ENCODE measurements at regions not wholly inside any gene's neighbourhood (a gene's known extent, or its start where the extent isn't known, plus 50 kb on each side); places are given as distances from the start of the nearest gene placed in this dataset.
A peak's percentile ranks its signal among the peaks of the same experiment; 100 is the strongest.
"Not testable (repeated sequence)": the region's sequence is repeated elsewhere in the genome, so short reads cannot be mapped to it uniquely, and the experiment has no call there.

DNA sequence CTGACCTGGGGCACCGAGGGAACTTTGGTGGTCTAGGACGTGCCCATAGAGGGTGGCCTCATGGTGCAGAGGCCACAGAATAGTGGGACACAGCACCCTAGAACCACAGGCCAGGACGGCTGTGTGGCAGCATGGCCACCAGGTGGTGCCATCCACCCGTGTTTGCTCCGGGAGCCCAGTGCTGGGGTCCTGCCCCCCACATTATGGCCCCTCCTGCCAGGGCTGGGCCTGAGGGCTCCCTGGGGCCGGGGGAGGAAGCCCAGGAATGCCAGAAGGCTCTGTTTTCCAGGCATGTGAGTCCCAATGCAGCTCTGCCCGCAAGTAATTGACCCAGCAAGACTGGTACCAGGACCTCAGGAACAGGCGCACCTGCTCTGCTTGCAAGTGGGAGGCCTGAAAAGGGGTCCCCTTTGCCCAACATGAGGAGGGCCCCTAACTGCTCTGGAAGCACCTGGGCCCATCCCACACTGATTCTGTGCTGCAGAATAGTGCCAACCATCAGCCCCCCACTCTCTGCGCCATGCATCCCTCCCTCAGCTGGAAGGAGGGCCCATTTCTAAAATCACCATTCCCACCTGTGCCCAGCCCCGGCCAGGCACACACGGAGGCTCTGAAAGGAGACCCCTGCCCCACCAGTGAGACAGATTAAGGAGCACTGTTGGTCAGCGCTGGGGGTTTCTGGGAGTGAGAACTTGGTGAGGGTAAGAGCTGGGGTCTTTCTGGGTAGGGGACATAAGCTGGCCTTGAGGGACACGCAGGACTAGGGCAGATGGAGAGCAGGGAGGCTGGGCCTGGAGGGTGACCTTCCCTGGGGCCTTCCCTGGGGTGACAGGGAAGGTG, 174.4 kb downstream of the TBC1D2B start:
- H2BK15ac ChIP-seq (ENCODE audit: low read length); H3K14ac ChIP-seq (ENCODE audit: insufficient read length); H2AFZ ChIP-seq (ENCODE audit: low read length); H2BK5ac ChIP-seq (ENCODE audit: low read depth, low read length); H2BK20ac ChIP-seq (ENCODE audit: low read length); H3K79me1 ChIP-seq (ENCODE audit: low read depth, low read length); H3K4me3 ChIP-seq (ENCODE audit: extremely low read depth in 1 of 4, insufficient read depth in 2 of 4, low read depth in 3 of 4, low read length in 4 of 4); H4K8ac ChIP-seq (ENCODE audit: extremely low read depth, insufficient read depth, low read length); H4K5ac ChIP-seq (ENCODE audit: insufficient read length, low read depth, low read length); H3K4ac ChIP-seq (replicated peaks; ENCODE audit: insufficient read length, low read depth, low read length); H3K23me2 ChIP-seq (ENCODE audit: low read depth, low read length); H2BK12ac ChIP-seq (ENCODE audit: low read depth, low read length); H3K27ac ChIP-seq (ENCODE audit: low read depth, low read length); H2BK120ac ChIP-seq (replicated peaks; ENCODE audit: low read depth, low read length); H3K79me2 ChIP-seq (ENCODE audit: control insufficient read depth in 1 of 2, insufficient read depth in 2 of 2, low read length in 2 of 2); H3K56ac ChIP-seq (replicated peaks; ENCODE audit: insufficient read length, low read depth, low read length); FAIRE-seq; H3K4me1 ChIP-seq (replicated peaks in 1 of 4; ENCODE audit: control insufficient read depth in 3 of 4, insufficient read depth in 4 of 4, low read length in 3 of 4); H3K9ac ChIP-seq (replicated peaks in 1 of 4; ENCODE audit: extremely low read depth in 1 of 4, low read depth in 3 of 4, low read length in 3 of 4); H4K20me1 ChIP-seq (replicated peaks in 1 of 2; ENCODE audit: control insufficient read depth in 1 of 2, insufficient read depth in 2 of 2, low read length in 2 of 2); H4K91ac ChIP-seq (replicated peaks; ENCODE audit: insufficient read length, low read length); POLR2A ChIA-PET (ENCODE audit: partially characterized antibody); H3K36me3 ChIP-seq (ENCODE audit: control insufficient read depth in 2 of 4, insufficient read depth in 4 of 4, low read length in 3 of 4); H2AK5ac ChIP-seq (ENCODE audit: low read depth, low read length); H3K27me3 ChIP-seq (replicated peaks in 1 of 4; ENCODE audit: control insufficient read depth in 3 of 4, extremely low read depth in 1 of 4, insufficient read depth in 3 of 4, low read length in 3 of 4); H3K18ac ChIP-seq (ENCODE audit: extremely low read depth, low read length); H3K4me2 ChIP-seq (ENCODE audit: insufficient read depth in 1 of 2, low read depth in 2 of 2, low read length in 2 of 2); H3K9me3 ChIP-seq (ENCODE audit: insufficient read depth in 2 of 2, low read depth in 1 of 2, low read length in 1 of 2); H3K23ac ChIP-seq (ENCODE audit: insufficient read length): not testable (repeated sequence)
- DNase-seq (ENCODE audit: low read depth in 1 of 2, low spot score in 2 of 2), result peak in 1 of 2 experiments; percentile 90
- TF ChIP-seq, protein P1, sequence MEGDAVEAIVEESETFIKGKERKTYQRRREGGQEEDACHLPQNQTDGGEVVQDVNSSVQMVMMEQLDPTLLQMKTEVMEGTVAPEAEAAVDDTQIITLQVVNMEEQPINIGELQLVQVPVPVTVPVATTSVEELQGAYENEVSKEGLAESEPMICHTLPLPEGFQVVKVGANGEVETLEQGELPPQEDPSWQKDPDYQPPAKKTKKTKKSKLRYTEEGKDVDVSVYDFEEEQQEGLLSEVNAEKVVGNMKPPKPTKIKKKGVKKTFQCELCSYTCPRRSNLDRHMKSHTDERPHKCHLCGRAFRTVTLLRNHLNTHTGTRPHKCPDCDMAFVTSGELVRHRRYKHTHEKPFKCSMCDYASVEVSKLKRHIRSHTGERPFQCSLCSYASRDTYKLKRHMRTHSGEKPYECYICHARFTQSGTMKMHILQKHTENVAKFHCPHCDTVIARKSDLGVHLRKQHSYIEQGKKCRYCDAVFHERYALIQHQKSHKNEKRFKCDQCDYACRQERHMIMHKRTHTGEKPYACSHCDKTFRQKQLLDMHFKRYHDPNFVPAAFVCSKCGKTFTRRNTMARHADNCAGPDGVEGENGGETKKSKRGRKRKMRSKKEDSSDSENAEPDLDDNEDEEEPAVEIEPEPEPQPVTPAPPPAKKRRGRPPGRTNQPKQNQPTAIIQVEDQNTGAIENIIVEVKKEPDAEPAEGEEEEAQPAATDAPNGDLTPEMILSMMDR (IDR thresholded peaks at IDR 0.05; ENCODE audit: control extremely low read depth in 1 of 3, insufficient read depth in 1 of 3, low read depth in 1 of 3, low read length in 3 of 3), result peak; percentile 84 to 97 (median 88)
- TF ChIP-seq YY1 (IDR thresholded peaks at IDR 0.05; ENCODE audit: low read depth, low read length) (0 out of 2 replicates have a peak, but pooled peaks have one; percentile 8), EGR1 (IDR thresholded peaks at IDR 0.05; ENCODE audit: borderline replicate concordance, low read depth, low read length) (peak; percentile 72), RAD21 (IDR thresholded peaks at IDR 0.05 in 1 of 2, conservative IDR thresholded peaks at IDR 0.05 in 1 of 2; ENCODE audit: low read depth in 2 of 2, low read length in 2 of 2) (peak; percentile 88 to 89)
- 51% methylated on average over 13 of the region's 13 CpGs; no CpG with 5 or more reads in 1 of the 2 experiments for WGBS, 2 experiments (ENCODE audit: extremely low coverage in 1 of 2, insufficient coverage in 1 of 2, insufficient read length in 1 of 2, insufficient replicate concordance in 2 of 2, low coverage in 1 of 2, low lambda C conversion rate in 2 of 2, missing lambda C conversion rate in 1 of 2)
- CTCF ChIA-PET (ENCODE audit: partially characterized antibody), result interaction anchor here (0.9 to 4.0 kb wide), 19 partner anchors 11 to 341 kb away, joined by 3 to 16 read pairs (median 4); no protein-coding TSS in a partner anchor

Measured in H1 (cell line).